H1 (cell line): ENCODE measurements at regions not wholly inside any gene's neighbourhood (a gene's known extent, or its start where the extent isn't known, plus 50 kb on each side); places are given as distances from the start of the nearest gene placed in this dataset.

Experiments used
- BACH1 ChIP-seq: IDR thresholded peaks from 2 replicates; pipeline ENCODE4 v1.6.1; 2012; ENCODE audit warnings: low read length, improper control_type of control experiment
- CTCF ChIP-seq, 3 experiments: IDR thresholded peaks; 1 replicate in 2 of 3; 2 replicates in 1 of 3; pipeline versions ENCODE4 v1.5.1 to v1.6.1; 2011; ENCODE audit warnings: low read length in 3 of 3, mild to moderate bottlenecking in 3 of 3, inconsistent platforms in 2 of 3, low read depth in 1 of 3, moderate library complexity in 1 of 3; ENCODE audit not compliant: insufficient read depth in 1 of 3; ENCODE audit errors: control extremely low read depth in 1 of 3
- JUND ChIP-seq: IDR thresholded peaks from 2 replicates; pipeline ENCODE4 v1.6.1; 2011; ENCODE audit warnings: mild to moderate bottlenecking, improper control_type of control experiment, low read length
- MAFK ChIP-seq: IDR thresholded peaks from 2 replicates; pipeline ENCODE4 v1.6.1; 2012; ENCODE audit warnings: low read depth, mild to moderate bottlenecking, improper control_type of control experiment, low read length
- MAX ChIP-seq: IDR thresholded peaks from 2 replicates; pipeline ENCODE4 v1.6.1; 2012; ENCODE audit warnings: inconsistent platforms
- POLR2A ChIP-seq, 2 experiments: IDR thresholded peaks; 1 replicate in 1 of 2; 2 replicates in 1 of 2; pipeline ENCODE4 v1.6.1; 2011; ENCODE audit warnings: low read depth in 2 of 2, low read length in 2 of 2, mild to moderate bottlenecking in 2 of 2; ENCODE audit errors: control extremely low read depth in 1 of 2
- POLR2AphosphoS5 ChIP-seq: IDR thresholded peaks from 2 replicates; pipeline ENCODE4 v1.6.1; 2011; ENCODE audit warnings: low read depth, low read length
- RNF2 ChIP-seq: fragments of 200-900, 300-1000 bp; sonication (generic); IDR thresholded peaks from 2 replicates; pipeline ENCODE4 v1.7.1; 2016; ENCODE audit warnings: borderline replicate concordance, low read depth, mild to moderate bottlenecking, antibody characterized with exemption, low read length; ENCODE audit not compliant: poor library complexity, severe bottlenecking; ENCODE audit errors: missing control alignments
- SIN3A ChIP-seq, 2 experiments: IDR thresholded peaks in 1 of 2; conservative IDR thresholded peaks in 1 of 2; 2 replicates each; pipeline ENCODE4 v1.6.1; 2011 to 2012; ENCODE audit warnings: low read length in 2 of 2, improper control_type of control experiment in 1 of 2, low read depth in 1 of 2, mild to moderate bottlenecking in 1 of 2
- TAF1 ChIP-seq: IDR thresholded peaks from 2 replicates; pipeline ENCODE4 v1.6.1; 2011; ENCODE audit warnings: mild to moderate bottlenecking, low read depth, low read length
- YY1 ChIP-seq: IDR thresholded peaks from 2 replicates; pipeline ENCODE4 v1.6.1; 2011; ENCODE audit warnings: low read depth, mild to moderate bottlenecking, low read length

GRCh38 chr5:166270712-166271111, 2020.7 kb upstream of the WWC1 start:
- TF ChIP-seq RNF2 = no peak
- no peak for TF ChIP-seq POLR2A (IDR thresholded peaks at IDR 0.05; ENCODE audit: control extremely low read depth in 1 of 2, low read depth in 2 of 2, low read length in 2 of 2)
- TF ChIP-seq MAX = no peak
- no peak for TF ChIP-seq JUND
- no peak for TF ChIP-seq CTCF (IDR thresholded peaks at IDR 0.05; ENCODE audit: control extremely low read depth in 1 of 3, insufficient read depth in 1 of 3, low read depth in 1 of 3, low read length in 3 of 3)
- no peak for TF ChIP-seq SIN3A (conservative IDR thresholded peaks at IDR 0.05 in 1 of 2, IDR thresholded peaks at IDR 0.05 in 1 of 2; ENCODE audit: low read depth in 1 of 2, low read length in 2 of 2)
- TF ChIP-seq YY1 = no peak
- no peak for TF ChIP-seq TAF1
- no peak for TF ChIP-seq MAFK
- no peak for TF ChIP-seq POLR2AphosphoS5
- TF ChIP-seq BACH1 = no peak
